Breast epithelium (tissue), 3 donors: ENCODE measurements at regions not wholly inside any gene's neighbourhood (a gene's known extent, or its start where the extent isn't known, plus 50 kb on each side); places are given as distances from the start of the nearest gene placed in this dataset.

Experiments used
- POLR2A ChIP-seq: fragments of 450-650 bp; IDR thresholded peaks from one replicate; pipeline ENCODE4 v1.6.1; 2016; ENCODE audit warnings: antibody characterized with exemption, mild to moderate bottlenecking, moderate library complexity
- TF ChIP-seq, protein P1 (sequence below), 3 donors: fragments of 450-650 bp; IDR thresholded peaks; one replicate each; pipeline ENCODE4 v1.5.1; 2016 to 2017; ENCODE audit warnings: antibody characterized with exemption in 3 of 3, mild to moderate bottlenecking in 3 of 3, moderate library complexity in 3 of 3

DNA sequence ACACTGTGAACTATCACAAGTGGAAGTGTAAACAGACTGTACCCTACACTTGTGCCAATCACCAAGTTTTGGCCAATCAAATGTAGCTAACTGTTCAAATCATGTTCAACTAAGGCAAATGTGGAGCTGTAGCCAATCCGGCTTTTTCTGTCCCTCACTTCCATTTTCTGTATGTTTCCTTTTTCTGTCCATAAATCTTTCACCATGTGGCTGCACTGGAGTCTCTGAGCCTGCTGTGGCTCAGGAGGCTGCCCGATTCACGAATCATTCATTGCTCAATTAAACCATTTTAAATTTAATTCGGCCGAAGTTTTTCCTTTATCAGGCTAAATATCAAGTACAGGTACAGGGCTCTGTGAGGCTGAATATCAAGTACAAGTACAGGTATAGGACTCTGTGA is 216.5 kb downstream of the RFC3 start:
- TF ChIP-seq POLR2A: no peak
- TF ChIP-seq, protein P1, sequence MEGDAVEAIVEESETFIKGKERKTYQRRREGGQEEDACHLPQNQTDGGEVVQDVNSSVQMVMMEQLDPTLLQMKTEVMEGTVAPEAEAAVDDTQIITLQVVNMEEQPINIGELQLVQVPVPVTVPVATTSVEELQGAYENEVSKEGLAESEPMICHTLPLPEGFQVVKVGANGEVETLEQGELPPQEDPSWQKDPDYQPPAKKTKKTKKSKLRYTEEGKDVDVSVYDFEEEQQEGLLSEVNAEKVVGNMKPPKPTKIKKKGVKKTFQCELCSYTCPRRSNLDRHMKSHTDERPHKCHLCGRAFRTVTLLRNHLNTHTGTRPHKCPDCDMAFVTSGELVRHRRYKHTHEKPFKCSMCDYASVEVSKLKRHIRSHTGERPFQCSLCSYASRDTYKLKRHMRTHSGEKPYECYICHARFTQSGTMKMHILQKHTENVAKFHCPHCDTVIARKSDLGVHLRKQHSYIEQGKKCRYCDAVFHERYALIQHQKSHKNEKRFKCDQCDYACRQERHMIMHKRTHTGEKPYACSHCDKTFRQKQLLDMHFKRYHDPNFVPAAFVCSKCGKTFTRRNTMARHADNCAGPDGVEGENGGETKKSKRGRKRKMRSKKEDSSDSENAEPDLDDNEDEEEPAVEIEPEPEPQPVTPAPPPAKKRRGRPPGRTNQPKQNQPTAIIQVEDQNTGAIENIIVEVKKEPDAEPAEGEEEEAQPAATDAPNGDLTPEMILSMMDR (IDR thresholded peaks at IDR 0.05): no peak
